CD4-positive, alpha-beta T cell (primary cell): ENCODE measurements at regions not wholly inside any gene's neighbourhood (a gene's known extent, or its start where the extent isn't known, plus 50 kb on each side); places are given as distances from the start of the nearest gene placed in this dataset.

ENCODE experiments used
- ATAC-seq: fragments of 200-7000 bp; cut with Tn5 transposase; one replicate; pipeline ENCODE4 v1.10.0; 2022; ENCODE audit warnings: mild to moderate bottlenecking; ENCODE audit not compliant: poor library complexity
- CTCF ChIA-PET: fragments of 350-600 bp; sonication (Branson Sonifier 250); formaldehyde crosslinking; loops from one replicate; lab custom pipeline; 2021; ENCODE audit warnings: antibody characterized with exemption, inconsistent platforms; lab: Charles Lee
- POLR2A ChIA-PET: fragments of 350-600 bp; sonication (Branson Sonifier 250); formaldehyde crosslinking; loops from one replicate; lab custom pipeline; 2021; ENCODE audit warnings: antibody characterized with exemption, inconsistent platforms; lab: Charles Lee
- DNase-seq, 14 experiments: peaks; one replicate each; pipeline ENCODE4 v3.0.0-alpha.2; 2013 to 2020; ENCODE audit warnings: mixed read lengths in 2 of 14
- H3K27ac ChIP-seq, 2 donors: one replicate each; pipeline versions ENCODE4 v1.5.1 to v1.7.0; 2013; ENCODE audit warnings: low read length in 2 of 2, low read depth in 1 of 2, mild to moderate bottlenecking in 1 of 2
- H3K27me3 ChIP-seq, 2 experiments: 1 replicate in 1 of 2; 2 replicates in 1 of 2; pipeline versions ENCODE4 v1.6.1 to v1.7.0; 2013; ENCODE audit warnings: low read length in 2 of 2, control low read depth in 1 of 2, mild to moderate bottlenecking in 1 of 2, moderate library complexity in 1 of 2; ENCODE audit not compliant: insufficient read depth in 2 of 2, control insufficient read depth in 1 of 2
- H3K36me3 ChIP-seq: one replicate; pipeline ENCODE4 v1.6.1; 2013; ENCODE audit warnings: low read length, control low read depth; ENCODE audit not compliant: insufficient read depth
- H3K4me1 ChIP-seq: one replicate; pipeline ENCODE4 v1.6.1; 2013; ENCODE audit warnings: low read length, control low read depth; ENCODE audit not compliant: insufficient read depth
- H3K4me3 ChIP-seq: one replicate; pipeline ENCODE4 v1.5.1; 2013; ENCODE audit warnings: mild to moderate bottlenecking, low read length, moderate library complexity
- H3K9me3 ChIP-seq, 2 experiments: 1 replicate in 1 of 2; 2 replicates in 1 of 2; pipeline versions ENCODE4 v1.6.1 to v1.7.0; 2013; ENCODE audit warnings: low read length in 2 of 2, mild to moderate bottlenecking in 2 of 2, control low read depth in 1 of 2, moderate library complexity in 1 of 2; ENCODE audit not compliant: control insufficient read depth in 1 of 2, insufficient read depth in 1 of 2
- H3K27ac Mint-ChIP-seq: one replicate; pipeline ENCODE4 v1.8.0; 2020; ENCODE audit warnings: mixed read lengths
- H3K27me3 Mint-ChIP-seq: one replicate; pipeline ENCODE4 v1.8.0; 2021; ENCODE audit warnings: mixed read lengths
- H3K36me3 Mint-ChIP-seq: one replicate; pipeline ENCODE4 v1.8.0; 2021; ENCODE audit warnings: low read depth, mixed read lengths
- H3K4me1 Mint-ChIP-seq: one replicate; pipeline ENCODE4 v1.8.0; 2021; ENCODE audit warnings: low read depth, mixed read lengths
- H3K4me3 Mint-ChIP-seq: one replicate; pipeline ENCODE4 v1.8.0; 2020; ENCODE audit warnings: mild to moderate bottlenecking, mixed read lengths
- H3K9me3 Mint-ChIP-seq: one replicate; pipeline ENCODE4 v1.8.0; 2020; ENCODE audit warnings: mixed read lengths
- CTCF ChIP-seq: fragments of 200-600 bp; IDR thresholded peaks from one replicate; pipeline ENCODE4 v1.8.0; 2022; ENCODE audit warnings: antibody characterized with exemption, mild to moderate bottlenecking
- intact Hi-C, 2 experiments: fragments of 100-400 bp; cut with DNase I in 1 of 2; cut with micrococcal nuclease in 1 of 2; formaldehyde crosslinking; loops; one replicate each; pipeline versions ENCODE4 v1.15.1 to v1.9.0; 2023 to 2025; cut with DNase I, micrococcal nuclease

DNA sequence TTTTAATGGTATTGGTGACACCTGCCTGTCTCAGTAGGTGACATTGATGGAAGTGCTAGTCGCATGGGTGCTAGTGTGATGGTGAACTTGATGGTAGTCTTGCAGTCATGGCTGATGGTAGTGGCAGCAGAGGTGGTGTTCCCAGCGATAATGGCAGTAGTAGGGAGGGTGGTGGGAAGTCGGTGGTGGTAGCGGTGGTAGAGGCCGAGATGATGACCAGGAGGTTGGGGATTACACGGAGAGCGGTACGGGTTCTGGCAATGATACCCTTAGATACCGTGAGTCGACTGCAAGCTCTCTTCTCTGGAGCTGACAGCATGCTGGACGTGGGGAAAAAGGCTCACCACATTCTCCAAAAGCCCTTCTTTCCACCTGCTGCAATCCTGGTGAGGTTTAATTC is 99.4 kb upstream of the SLC2A1 start:
- POLR2A ChIA-PET = no interaction called here
- Mint-ChIP-seq H3K27ac (no peak overlapping the region), H3K27me3 (no peaks in the 10 kb centered on the region), H3K4me1 (peaks cover 8% of the 10 kb centered on the region), H3K36me3 (no peaks in the 10 kb centered on the region), H3K9me3 (no peaks in the 10 kb centered on the region), H3K4me3 (no peak overlapping the region)
- CTCF ChIA-PET = no interaction called here
- ATAC-seq (no peak), DNase-seq (no peak)
- Histone ChIP-seq H3K4me1 (peaks cover 8% of the 10 kb centered on the region), H3K9me3 (no peaks in the 10 kb centered on the region), H3K27me3 (no peaks in the 10 kb centered on the region), H3K4me3 (no peak overlapping the region), H3K36me3 (no peaks in the 10 kb centered on the region), H3K27ac (no peak overlapping the region)
- TF ChIP-seq CTCF = no peak
- intact Hi-C loops = no loop called here

DNA sequence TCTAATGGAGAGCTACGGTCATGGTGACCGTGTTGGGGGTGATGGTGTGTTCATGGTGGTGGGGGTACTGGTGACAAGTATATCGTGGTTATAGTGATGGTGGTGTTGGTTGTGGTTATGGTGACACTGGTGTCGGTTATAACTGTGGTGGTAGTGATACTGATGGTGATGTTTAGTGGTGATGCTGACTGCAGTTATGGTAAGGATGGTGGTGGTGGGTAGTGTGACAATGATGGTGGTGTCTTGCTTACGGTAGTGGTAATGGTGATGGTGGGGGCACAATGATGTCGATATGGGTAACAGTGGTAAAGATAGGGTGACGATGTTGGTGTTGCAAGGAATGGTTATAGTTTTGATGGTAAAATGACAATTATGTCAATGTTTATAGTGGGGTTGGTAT is 98.9 kb upstream of the SLC2A1 start:
- no peaks in the 10 kb centered on the region for H3K27me3 Mint-ChIP-seq
- Histone ChIP-seq H3K4me3 (no peak overlapping the region), H3K27ac (no peak overlapping the region), H3K27me3 (no peaks in the 10 kb centered on the region), H3K4me1 (peaks cover 8% of the 10 kb centered on the region), H3K36me3 (no peaks in the 10 kb centered on the region), H3K9me3 (no peaks in the 10 kb centered on the region)
- no peak for TF ChIP-seq CTCF
- H3K9me3 Mint-ChIP-seq = no peaks in the 10 kb centered on the region
- ChIA-PET POLR2A (no interaction called here), CTCF (interaction anchor here (1.3 kb wide), 1 partner anchor 135 kb away, joined by 5 read pairs; no protein-coding TSS in a partner anchor)
- peaks cover 8% of the 10 kb centered on the region for H3K4me1 Mint-ChIP-seq
- no peak overlapping the region for H3K27ac Mint-ChIP-seq
- no peaks in the 10 kb centered on the region for H3K36me3 Mint-ChIP-seq
- DNase-seq = no peak
- no peak for ATAC-seq
- intact Hi-C loops = no loop called here
- no peak overlapping the region for H3K4me3 Mint-ChIP-seq

- Mint-ChIP-seq H3K4me1 (peaks cover 8% of the 10 kb centered on the region), H3K27me3 (no peaks in the 10 kb centered on the region), H3K4me3 (no peak overlapping the region), H3K9me3 (no peaks in the 10 kb centered on the region), H3K27ac (no peak overlapping the region), H3K36me3 (no peaks in the 10 kb centered on the region)
- no peak overlapping the region for H3K4me3 ChIP-seq
- no peaks in the 10 kb centered on the region for H3K9me3 ChIP-seq
- no peak for TF ChIP-seq CTCF
- CTCF ChIA-PET = interaction anchor here (1.3 kb wide), 1 partner anchor 134 kb away, joined by 5 read pairs; no protein-coding TSS in a partner anchor
- no peak for DNase-seq
- H3K4me1 ChIP-seq = peaks cover 8% of the 10 kb centered on the region
- no peak overlapping the region for H3K27ac ChIP-seq
- intact Hi-C loops = no loop called here
- no peaks in the 10 kb centered on the region for H3K36me3 ChIP-seq
- no peak for ATAC-seq
- no peaks in the 10 kb centered on the region for H3K27me3 ChIP-seq
- POLR2A ChIA-PET = no interaction called here
Measured at GRCh38 chr1:43056981-43057391, 98.3 kb upstream of the SLC2A1 start.
